ENCODE measurements at regions not wholly inside any gene's neighbourhood (a gene's known extent, or its start where the extent isn't known, plus 50 kb on each side); places are given as distances from the start of the nearest gene placed in this dataset.

- no peaks in the 10 kb centered on the region for H3K36me3 ChIP-seq
- H3K4me3 ChIP-seq = no peak overlapping the region
- no peaks in the 10 kb centered on the region for H3K9me3 ChIP-seq
- TF ChIP-seq, protein P1, sequence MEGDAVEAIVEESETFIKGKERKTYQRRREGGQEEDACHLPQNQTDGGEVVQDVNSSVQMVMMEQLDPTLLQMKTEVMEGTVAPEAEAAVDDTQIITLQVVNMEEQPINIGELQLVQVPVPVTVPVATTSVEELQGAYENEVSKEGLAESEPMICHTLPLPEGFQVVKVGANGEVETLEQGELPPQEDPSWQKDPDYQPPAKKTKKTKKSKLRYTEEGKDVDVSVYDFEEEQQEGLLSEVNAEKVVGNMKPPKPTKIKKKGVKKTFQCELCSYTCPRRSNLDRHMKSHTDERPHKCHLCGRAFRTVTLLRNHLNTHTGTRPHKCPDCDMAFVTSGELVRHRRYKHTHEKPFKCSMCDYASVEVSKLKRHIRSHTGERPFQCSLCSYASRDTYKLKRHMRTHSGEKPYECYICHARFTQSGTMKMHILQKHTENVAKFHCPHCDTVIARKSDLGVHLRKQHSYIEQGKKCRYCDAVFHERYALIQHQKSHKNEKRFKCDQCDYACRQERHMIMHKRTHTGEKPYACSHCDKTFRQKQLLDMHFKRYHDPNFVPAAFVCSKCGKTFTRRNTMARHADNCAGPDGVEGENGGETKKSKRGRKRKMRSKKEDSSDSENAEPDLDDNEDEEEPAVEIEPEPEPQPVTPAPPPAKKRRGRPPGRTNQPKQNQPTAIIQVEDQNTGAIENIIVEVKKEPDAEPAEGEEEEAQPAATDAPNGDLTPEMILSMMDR (IDR thresholded peaks at IDR 0.05) = no peak
- DNase-seq (ENCODE audit: low spot score) = no peak
- no peak overlapping the region for H3K27ac ChIP-seq
- no peaks in the 10 kb centered on the region for H3K27me3 ChIP-seq
- no peaks in the 10 kb centered on the region for H3K4me1 ChIP-seq
These were observed 125.0 kb downstream of the FAT3 start for GRCh38 chr11:92349486-92350156.

- no peak for DNase-seq (ENCODE audit: low spot score)
- TF ChIP-seq, protein P1 (IDR thresholded peaks at IDR 0.05) = no peak
- H3K4me1 ChIP-seq = no peaks in the 10 kb centered on the region
- H3K36me3 ChIP-seq = no peaks in the 10 kb centered on the region
- H3K4me3 ChIP-seq = no peak overlapping the region
- no peaks in the 10 kb centered on the region for H3K9me3 ChIP-seq
- no peaks in the 10 kb centered on the region for H3K27me3 ChIP-seq
- H3K27ac ChIP-seq = no peak overlapping the region
These were observed 132.7 kb downstream of the FAT3 start for GRCh38 chr11:92357344-92357743.

- Histone ChIP-seq H3K4me3 (no peak overlapping the region), H3K9me3 (no peaks in the 10 kb centered on the region), H3K36me3 (no peaks in the 10 kb centered on the region), H3K27ac (no peak overlapping the region), H3K4me1 (no peaks in the 10 kb centered on the region), H3K27me3 (no peaks in the 10 kb centered on the region)
- TF ChIP-seq, protein P1 (IDR thresholded peaks at IDR 0.05) = no peak
- no peak for DNase-seq (ENCODE audit: low spot score)
These were observed 133.2 kb downstream of the FAT3 start for GRCh38 chr11:92357841-92358240.

DNA sequence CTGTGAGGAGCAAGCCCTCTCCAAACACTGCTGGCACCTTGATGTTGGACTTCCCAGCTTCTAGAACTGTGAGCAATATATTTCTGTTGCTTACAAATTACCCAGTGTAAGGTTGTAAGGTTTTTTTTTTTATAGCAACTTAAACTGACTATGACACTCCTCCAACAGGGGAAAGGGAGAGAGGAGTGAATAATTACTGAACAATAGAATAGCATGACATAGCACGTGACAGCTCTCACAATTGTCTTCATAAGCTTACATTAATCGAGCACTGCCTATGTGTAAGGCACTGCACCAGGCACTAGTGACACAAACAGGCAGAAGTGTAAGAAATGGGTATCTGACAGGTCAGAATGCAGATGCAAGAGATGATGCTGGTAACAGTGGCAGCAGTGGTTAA is 136.9 kb downstream of the FAT3 start:
- H3K36me3 ChIP-seq = no peaks in the 10 kb centered on the region
- H3K9me3 ChIP-seq = no peaks in the 10 kb centered on the region
- no peaks in the 10 kb centered on the region for H3K4me1 ChIP-seq
- H3K27ac ChIP-seq = no peak overlapping the region
- H3K27me3 ChIP-seq = no peaks in the 10 kb centered on the region
- TF ChIP-seq, protein P1 (IDR thresholded peaks at IDR 0.05) = no peak
- no peak overlapping the region for H3K4me3 ChIP-seq
- DNase-seq (ENCODE audit: low spot score) = no peak

- Histone ChIP-seq H3K9me3 (no peaks in the 10 kb centered on the region), H3K27ac (no peak overlapping the region), H3K4me3 (no peak overlapping the region), H3K36me3 (no peaks in the 10 kb centered on the region), H3K4me1 (no peaks in the 10 kb centered on the region), H3K27me3 (no peaks in the 10 kb centered on the region)
- no peak for DNase-seq (ENCODE audit: low spot score)
- TF ChIP-seq, protein P1 (IDR thresholded peaks at IDR 0.05) = no peak
These were observed 138.4 kb downstream of the FAT3 start for GRCh38 chr11:92362989-92363388.

- H3K9me3 ChIP-seq = no peaks in the 10 kb centered on the region
- no peak for DNase-seq (ENCODE audit: low spot score)
- H3K4me3 ChIP-seq = no peak overlapping the region
- H3K27ac ChIP-seq = no peak overlapping the region
- no peaks in the 10 kb centered on the region for H3K36me3 ChIP-seq
- no peaks in the 10 kb centered on the region for H3K4me1 ChIP-seq
- H3K27me3 ChIP-seq = no peaks in the 10 kb centered on the region
- TF ChIP-seq, protein P1 (IDR thresholded peaks at IDR 0.05) = no peak
These were observed 139.6 kb downstream of the FAT3 start for GRCh38 chr11:92364177-92364576.

Measured in right atrium auricular region (tissue), 2 donors.